ENCODE measurements at regions not wholly inside any gene's neighbourhood (a gene's known extent, or its start where the extent isn't known, plus 50 kb on each side); places are given as distances from the start of the nearest gene placed in this dataset.

- H3K27ac ChIP-seq = no peak overlapping the region
- no peaks in the 10 kb centered on the region for H4K20me1 ChIP-seq (ENCODE audit: low read depth)
- peaks cover 10% of the 10 kb centered on the region for H3K4me1 ChIP-seq
- no peaks in the 10 kb centered on the region for H3K27me3 ChIP-seq
- H2AFZ ChIP-seq (replicated peaks) = no peak overlapping the region
- H3K36me3 Mint-ChIP-seq = no peaks in the 10 kb centered on the region
- H3K9ac ChIP-seq = no peak overlapping the region
- H3K79me2 ChIP-seq (ENCODE audit: low read depth) = no peaks in the 10 kb centered on the region
- peaks cover 6% of the 10 kb centered on the region for H3K4me1 Mint-ChIP-seq
- no peak overlapping the region for H3K4me3 ChIP-seq
- no peaks in the 10 kb centered on the region for H3K36me3 ChIP-seq
- H3K9me3 Mint-ChIP-seq = peaks cover 2% of the 10 kb centered on the region
- H3F3A ChIP-seq (ENCODE audit: low read depth) = no peaks in the 10 kb centered on the region
- no peaks in the 10 kb centered on the region for H3K27me3 Mint-ChIP-seq (ENCODE audit: insufficient read depth, low read depth)
- no peak overlapping the region for H3K27ac Mint-ChIP-seq
- H3K4me3 Mint-ChIP-seq = no peak overlapping the region
- TF ChIP-seq CTCF (IDR thresholded peaks at IDR 0.05) = no peak
- TF ChIP-seq EZH2phosphoT487 (IDR thresholded peaks at IDR 0.05) = no peak
- no peak for TF ChIP-seq EZH2 (IDR thresholded peaks at IDR 0.05)
- no peak overlapping the region for H3K4me2 ChIP-seq
- no peak for DNase-seq (ENCODE audit: low spot score)
- H3K9me3 ChIP-seq (ENCODE audit: low read depth) = peaks cover 3% of the 10 kb centered on the region
These were observed 1030.1 kb upstream of the POU3F3 start for GRCh38 chr2:103823847-103824246.

- H3K36me3 Mint-ChIP-seq = no peaks in the 10 kb centered on the region
- no peaks in the 10 kb centered on the region for H3F3A ChIP-seq (ENCODE audit: low read depth)
- no peaks in the 10 kb centered on the region for H3K27me3 ChIP-seq
- H3K4me2 ChIP-seq = no peak overlapping the region
- H3K4me3 ChIP-seq = no peak overlapping the region
- no peaks in the 10 kb centered on the region for H3K4me1 ChIP-seq
- H3K4me1 Mint-ChIP-seq = no peaks in the 10 kb centered on the region
- no peaks in the 10 kb centered on the region for H3K27me3 Mint-ChIP-seq (ENCODE audit: insufficient read depth, low read depth)
- DNase-seq (ENCODE audit: low spot score) = no peak
- H3K4me3 Mint-ChIP-seq = no peak overlapping the region
- no peak overlapping the region for H3K27ac ChIP-seq
- no peak overlapping the region for H2AFZ ChIP-seq (replicated peaks)
- TF ChIP-seq EZH2phosphoT487 (IDR thresholded peaks at IDR 0.05) (no peak), EZH2 (IDR thresholded peaks at IDR 0.05) (no peak), CTCF (IDR thresholded peaks at IDR 0.05) (no peak)
- H3K27ac Mint-ChIP-seq = no peak overlapping the region
- H3K9ac ChIP-seq = no peak overlapping the region
- no peaks in the 10 kb centered on the region for H3K36me3 ChIP-seq
- no peaks in the 10 kb centered on the region for H3K79me2 ChIP-seq (ENCODE audit: low read depth)
- H3K9me3 Mint-ChIP-seq = peaks cover 7% of the 10 kb centered on the region
- H3K9me3 ChIP-seq (ENCODE audit: low read depth) = no peaks in the 10 kb centered on the region
- no peaks in the 10 kb centered on the region for H4K20me1 ChIP-seq (ENCODE audit: low read depth)
These were observed 1006.6 kb upstream of the POU3F3 start for GRCh38 chr2:103847276-103847675.

GRCh38 chr2:103859238-103859637, 994.7 kb upstream of the POU3F3 start:
- no peaks in the 10 kb centered on the region for H3F3A ChIP-seq (ENCODE audit: low read depth)
- Mint-ChIP-seq H3K27ac (no peak overlapping the region), H3K4me1 (no peaks in the 10 kb centered on the region), H3K9me3 (no peaks in the 10 kb centered on the region), H3K4me3 (no peak overlapping the region), H3K36me3 (no peaks in the 10 kb centered on the region), H3K27me3 (ENCODE audit: insufficient read depth, low read depth) (no peaks in the 10 kb centered on the region)
- H3K4me1 ChIP-seq = no peaks in the 10 kb centered on the region
- H3K4me2 ChIP-seq = no peak overlapping the region
- H3K27ac ChIP-seq = no peak overlapping the region
- no peaks in the 10 kb centered on the region for H3K79me2 ChIP-seq (ENCODE audit: low read depth)
- no peak for TF ChIP-seq EZH2phosphoT487 (IDR thresholded peaks at IDR 0.05)
- no peak for TF ChIP-seq EZH2 (IDR thresholded peaks at IDR 0.05)
- no peak for TF ChIP-seq CTCF (IDR thresholded peaks at IDR 0.05)
- H4K20me1 ChIP-seq (ENCODE audit: low read depth) = no peaks in the 10 kb centered on the region
- H3K9me3 ChIP-seq (ENCODE audit: low read depth) = no peaks in the 10 kb centered on the region
- H3K27me3 ChIP-seq = no peaks in the 10 kb centered on the region
- no peak for DNase-seq (ENCODE audit: low spot score)
- no peak overlapping the region for H3K4me3 ChIP-seq
- H3K36me3 ChIP-seq = no peaks in the 10 kb centered on the region
- no peak overlapping the region for H2AFZ ChIP-seq (replicated peaks)
- H3K9ac ChIP-seq = no peak overlapping the region

- no peak overlapping the region for H3K4me2 ChIP-seq
- no peak overlapping the region for H3K27ac Mint-ChIP-seq
These were observed 993.9 kb upstream of the POU3F3 start for GRCh38 chr2:103860016-103860415.

More at GRCh38 chr2:103860016-103860415, 993.9 kb upstream of the POU3F3 start:
- no peak for DNase-seq (ENCODE audit: low spot score)
- Histone ChIP-seq H3K9me3 (ENCODE audit: low read depth) (no peaks in the 10 kb centered on the region), H3K27ac (no peak overlapping the region), H3K27me3 (no peaks in the 10 kb centered on the region), H2AFZ (replicated peaks) (no peak overlapping the region), H3K4me1 (no peaks in the 10 kb centered on the region), H3F3A (ENCODE audit: low read depth) (no peaks in the 10 kb centered on the region), H3K4me3 (no peak overlapping the region), H3K79me2 (ENCODE audit: low read depth) (no peaks in the 10 kb centered on the region), H4K20me1 (ENCODE audit: low read depth) (no peaks in the 10 kb centered on the region), H3K9ac (no peak overlapping the region), H3K36me3 (no peaks in the 10 kb centered on the region)
- no peaks in the 10 kb centered on the region for H3K27me3 Mint-ChIP-seq (ENCODE audit: insufficient read depth, low read depth)
- H3K36me3 Mint-ChIP-seq = no peaks in the 10 kb centered on the region
- no peak overlapping the region for H3K4me3 Mint-ChIP-seq
- no peaks in the 10 kb centered on the region for H3K4me1 Mint-ChIP-seq
- no peaks in the 10 kb centered on the region for H3K9me3 Mint-ChIP-seq
- TF ChIP-seq CTCF (IDR thresholded peaks at IDR 0.05) = no peak
- no peak for TF ChIP-seq EZH2phosphoT487 (IDR thresholded peaks at IDR 0.05)

All from neural progenitor cell (in vitro differentiated cells).